ENCODE measurements at regions not wholly inside any gene's neighbourhood (a gene's known extent, or its start where the extent isn't known, plus 50 kb on each side); places are given as distances from the start of the nearest gene placed in this dataset.
"Not testable (repeated sequence)": the region's sequence is repeated elsewhere in the genome, so short reads cannot be mapped to it uniquely, and the experiment has no call there.

- DNase-seq (ENCODE audit: low read depth), result no peak
- TF ChIP-seq, protein P1, sequence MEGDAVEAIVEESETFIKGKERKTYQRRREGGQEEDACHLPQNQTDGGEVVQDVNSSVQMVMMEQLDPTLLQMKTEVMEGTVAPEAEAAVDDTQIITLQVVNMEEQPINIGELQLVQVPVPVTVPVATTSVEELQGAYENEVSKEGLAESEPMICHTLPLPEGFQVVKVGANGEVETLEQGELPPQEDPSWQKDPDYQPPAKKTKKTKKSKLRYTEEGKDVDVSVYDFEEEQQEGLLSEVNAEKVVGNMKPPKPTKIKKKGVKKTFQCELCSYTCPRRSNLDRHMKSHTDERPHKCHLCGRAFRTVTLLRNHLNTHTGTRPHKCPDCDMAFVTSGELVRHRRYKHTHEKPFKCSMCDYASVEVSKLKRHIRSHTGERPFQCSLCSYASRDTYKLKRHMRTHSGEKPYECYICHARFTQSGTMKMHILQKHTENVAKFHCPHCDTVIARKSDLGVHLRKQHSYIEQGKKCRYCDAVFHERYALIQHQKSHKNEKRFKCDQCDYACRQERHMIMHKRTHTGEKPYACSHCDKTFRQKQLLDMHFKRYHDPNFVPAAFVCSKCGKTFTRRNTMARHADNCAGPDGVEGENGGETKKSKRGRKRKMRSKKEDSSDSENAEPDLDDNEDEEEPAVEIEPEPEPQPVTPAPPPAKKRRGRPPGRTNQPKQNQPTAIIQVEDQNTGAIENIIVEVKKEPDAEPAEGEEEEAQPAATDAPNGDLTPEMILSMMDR (IDR thresholded peaks at IDR 0.05; ENCODE audit: low read depth, low read length, missing control alignments), result no peak
- H3K4me3 ChIP-seq (ENCODE audit: low read depth, low read length), result no peak overlapping the region
- in situ Hi-C loops (cut with HindIII; ENCODE audit: low sequenced_read_pairs), result no loop called here
Observed at GRCh38 chr12:72982356-72982755, 710.2 kb downstream of the TRHDE start.

DNA sequence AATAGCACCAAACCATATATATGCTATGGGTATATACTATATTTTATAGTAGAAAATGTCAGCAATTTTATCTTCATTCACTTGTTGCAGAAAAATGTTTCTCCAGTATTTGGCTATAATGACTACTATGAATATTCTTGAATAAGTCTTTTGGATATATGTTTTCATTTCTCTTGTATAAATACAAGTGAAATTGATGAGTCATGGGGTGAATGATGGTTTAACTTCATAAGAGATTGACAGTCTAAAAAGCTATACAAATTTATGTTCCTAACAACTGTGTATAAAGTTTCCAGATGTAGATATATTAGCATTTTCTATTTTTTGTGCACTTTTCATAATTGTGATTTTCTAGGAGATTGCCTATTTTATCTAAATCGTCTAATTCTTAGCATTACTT, 714.8 kb downstream of the TRHDE start:
- TF ChIP-seq, protein P1 (IDR thresholded peaks at IDR 0.05; ENCODE audit: low read depth, low read length, missing control alignments), result no peak
- DNase-seq (ENCODE audit: low read depth), result no peak
- in situ Hi-C loops (cut with HindIII; ENCODE audit: low sequenced_read_pairs), result no loop called here
- H3K4me3 ChIP-seq (ENCODE audit: low read depth, low read length), result no peak overlapping the region

DNA sequence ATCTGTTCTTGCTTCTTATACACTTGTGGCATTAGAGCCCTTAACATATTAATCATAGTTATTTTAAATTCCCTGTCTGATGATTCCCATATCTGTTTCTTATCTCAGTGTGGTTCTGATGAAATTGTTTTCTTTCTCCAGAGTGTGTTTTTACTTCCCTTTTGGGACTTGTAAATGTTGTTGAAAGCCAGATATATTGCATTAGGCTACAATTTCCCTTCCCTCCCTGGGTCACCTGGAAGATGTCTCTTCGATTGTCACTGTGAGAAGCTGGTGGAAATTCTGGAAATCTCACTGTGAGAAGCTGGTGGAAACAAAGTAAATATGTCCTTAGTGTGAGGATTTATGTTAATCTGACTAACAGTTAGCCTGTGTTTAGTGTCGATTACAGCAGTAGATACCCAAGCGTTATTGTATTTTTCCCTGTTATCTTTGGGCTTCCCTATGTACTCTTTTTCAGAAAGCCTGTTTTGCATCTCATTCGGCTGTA, 717.3 kb downstream of the TRHDE start:
- no peak for DNase-seq (ENCODE audit: low read depth)

DNA sequence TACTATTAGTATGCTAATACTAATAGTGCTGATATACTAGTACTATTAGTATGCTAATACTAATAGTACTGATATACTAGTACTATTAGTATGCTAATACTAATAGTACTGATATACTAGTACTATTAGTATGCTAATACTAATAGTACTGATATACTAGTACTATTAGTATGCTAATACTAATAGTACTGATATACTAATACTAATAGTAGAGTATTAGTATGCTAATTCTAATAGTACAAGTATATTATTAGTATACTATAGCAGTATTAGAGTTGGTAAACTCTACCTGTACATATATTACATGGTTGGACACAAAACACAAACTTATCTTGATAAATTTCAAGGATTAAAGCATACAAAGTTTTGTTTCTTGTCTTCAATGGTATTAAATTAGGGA, 722.9 kb downstream of the TRHDE start:
- H3K4me3 ChIP-seq (ENCODE audit: low read depth, low read length); in situ Hi-C loops (cut with HindIII; ENCODE audit: low sequenced_read_pairs); DNase-seq (ENCODE audit: low read depth): not testable (repeated sequence)

More for the DNA sequence above, 717.3 kb downstream of the TRHDE start:
- TF ChIP-seq, protein P1 (IDR thresholded peaks at IDR 0.05; ENCODE audit: low read depth, low read length, missing control alignments), result no peak
- H3K4me3 ChIP-seq (ENCODE audit: low read depth, low read length), result no peak overlapping the region
- in situ Hi-C loops (cut with HindIII; ENCODE audit: low sequenced_read_pairs), result no loop called here

DNA sequence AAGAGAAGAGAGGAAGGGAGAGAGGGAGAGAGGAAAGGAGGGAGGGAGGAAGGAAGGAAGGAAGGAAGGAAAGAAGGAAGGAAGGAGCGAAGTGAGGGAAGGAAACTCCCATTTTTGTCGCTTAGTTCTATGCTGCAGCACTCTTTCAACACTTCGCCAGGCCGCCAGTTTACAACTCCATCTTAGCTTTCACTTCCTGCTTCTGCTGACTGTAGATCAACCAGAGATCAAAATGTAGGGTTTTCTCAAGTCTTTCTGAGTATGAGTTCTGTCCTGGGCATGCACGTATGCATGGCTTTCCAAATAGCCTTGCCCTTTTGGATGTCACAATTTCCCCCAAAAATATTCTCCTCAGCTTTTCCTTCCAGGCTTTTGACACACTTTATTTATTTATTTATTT, 723.4 kb downstream of the TRHDE start:
- no peak overlapping the region for H3K4me3 ChIP-seq (ENCODE audit: low read depth, low read length)
- TF ChIP-seq, protein P1 (IDR thresholded peaks at IDR 0.05; ENCODE audit: low read depth, low read length, missing control alignments), result no peak
- in situ Hi-C loops (cut with HindIII; ENCODE audit: low sequenced_read_pairs), result no loop called here
- no peak for DNase-seq (ENCODE audit: low read depth)

DNA sequence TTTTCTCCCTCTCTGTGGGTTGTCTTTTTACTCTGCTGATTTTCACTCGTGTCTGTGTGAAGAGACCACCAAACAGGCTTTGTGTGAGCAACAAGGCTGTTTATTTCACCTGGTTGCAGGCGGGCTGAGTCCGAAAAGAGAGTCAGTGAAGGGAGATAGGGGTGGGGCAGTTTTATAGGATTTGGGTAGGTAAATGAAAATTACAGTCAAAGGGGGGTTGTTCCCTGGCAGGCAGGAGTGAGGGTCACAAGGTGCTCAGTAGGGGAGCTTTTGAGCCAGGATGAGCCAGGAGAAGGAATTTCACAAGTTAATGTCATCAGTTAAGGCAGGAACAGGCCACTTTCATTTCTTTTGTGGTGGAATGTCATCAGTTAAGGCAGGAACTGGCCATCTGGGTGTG, 729.6 kb downstream of the TRHDE start:
- in situ Hi-C loops (cut with HindIII; ENCODE audit: low sequenced_read_pairs), result not testable (repeated sequence)

DNA sequence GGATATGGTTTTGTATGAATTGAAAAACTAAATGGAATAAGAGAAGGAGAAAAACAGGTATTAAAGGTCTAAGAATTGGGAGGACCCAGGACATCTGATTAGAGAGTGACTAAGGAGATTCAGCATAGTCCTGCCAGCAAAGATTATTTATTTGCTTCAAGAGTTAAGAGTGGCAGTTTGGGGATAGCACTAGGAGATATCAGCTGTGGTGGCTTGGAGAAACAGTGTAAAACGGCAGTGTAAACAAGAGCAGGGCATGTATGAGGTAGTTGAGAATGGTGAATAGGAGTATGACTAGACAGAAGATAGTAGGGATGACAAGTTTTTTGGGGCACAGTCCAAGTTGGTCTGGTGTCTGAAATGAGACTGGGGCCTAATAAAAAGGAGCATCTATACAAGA, 730.3 kb downstream of the TRHDE start:
- H3K4me3 ChIP-seq (ENCODE audit: low read depth, low read length); DNase-seq (ENCODE audit: low read depth); in situ Hi-C loops (cut with HindIII; ENCODE audit: low sequenced_read_pairs): not testable (repeated sequence)

More for the DNA sequence above, 729.6 kb downstream of the TRHDE start:
- not testable (repeated sequence) for H3K4me3 ChIP-seq (ENCODE audit: low read depth, low read length); DNase-seq (ENCODE audit: low read depth)

GRCh38 chr12:73009138-73009834, 737.1 kb downstream of the TRHDE start:
- H3K4me3 ChIP-seq (ENCODE audit: low read depth, low read length); in situ Hi-C loops (cut with HindIII; ENCODE audit: low sequenced_read_pairs); DNase-seq (ENCODE audit: low read depth): not testable (repeated sequence)

DNA sequence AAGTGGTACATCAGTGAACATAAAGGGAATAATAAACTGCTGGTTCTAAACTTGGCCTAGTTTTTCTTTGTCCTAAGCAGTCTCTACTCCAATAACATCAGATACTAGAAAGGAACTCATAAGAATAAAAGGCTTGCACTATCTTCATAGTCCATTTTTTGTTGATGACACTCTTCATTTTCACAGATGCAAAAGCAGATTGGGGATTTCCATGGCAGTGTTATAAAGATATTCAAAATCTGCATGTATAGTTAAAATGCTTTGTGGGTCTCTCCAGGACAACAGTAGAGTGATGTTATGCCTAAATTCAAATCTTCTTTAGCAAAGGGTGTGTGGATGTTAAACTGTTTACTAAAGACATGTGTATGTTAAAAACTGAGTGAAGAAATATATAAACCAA, 745.8 kb downstream of the TRHDE start:
- TF ChIP-seq, protein P1 (IDR thresholded peaks at IDR 0.05; ENCODE audit: low read depth, low read length, missing control alignments), result no peak
- DNase-seq (ENCODE audit: low read depth), result no peak
- no peak overlapping the region for H3K4me3 ChIP-seq (ENCODE audit: low read depth, low read length)
- in situ Hi-C loops (cut with HindIII; ENCODE audit: low sequenced_read_pairs), result no loop called here
